ENCODE measurements at regions not wholly inside any gene's neighbourhood (a gene's known extent, or its start where the extent isn't known, plus 50 kb on each side); places are given as distances from the start of the nearest gene placed in this dataset.

GRCh38 chr9:88814577-88814976 is 176.7 kb upstream of the S1PR3 start:
- H3K4me3 ChIP-seq (ENCODE audit: control insufficient read depth, low read depth, low read length), result no peak overlapping the region
- TF ChIP-seq, protein P1, sequence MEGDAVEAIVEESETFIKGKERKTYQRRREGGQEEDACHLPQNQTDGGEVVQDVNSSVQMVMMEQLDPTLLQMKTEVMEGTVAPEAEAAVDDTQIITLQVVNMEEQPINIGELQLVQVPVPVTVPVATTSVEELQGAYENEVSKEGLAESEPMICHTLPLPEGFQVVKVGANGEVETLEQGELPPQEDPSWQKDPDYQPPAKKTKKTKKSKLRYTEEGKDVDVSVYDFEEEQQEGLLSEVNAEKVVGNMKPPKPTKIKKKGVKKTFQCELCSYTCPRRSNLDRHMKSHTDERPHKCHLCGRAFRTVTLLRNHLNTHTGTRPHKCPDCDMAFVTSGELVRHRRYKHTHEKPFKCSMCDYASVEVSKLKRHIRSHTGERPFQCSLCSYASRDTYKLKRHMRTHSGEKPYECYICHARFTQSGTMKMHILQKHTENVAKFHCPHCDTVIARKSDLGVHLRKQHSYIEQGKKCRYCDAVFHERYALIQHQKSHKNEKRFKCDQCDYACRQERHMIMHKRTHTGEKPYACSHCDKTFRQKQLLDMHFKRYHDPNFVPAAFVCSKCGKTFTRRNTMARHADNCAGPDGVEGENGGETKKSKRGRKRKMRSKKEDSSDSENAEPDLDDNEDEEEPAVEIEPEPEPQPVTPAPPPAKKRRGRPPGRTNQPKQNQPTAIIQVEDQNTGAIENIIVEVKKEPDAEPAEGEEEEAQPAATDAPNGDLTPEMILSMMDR (conservative IDR thresholded peaks at IDR 0.05; ENCODE audit: control insufficient read depth, insufficient read depth, low read depth, low read length), result no peak
- peak; percentile 92 for DNase-seq (ENCODE audit: low read depth)

DNA sequence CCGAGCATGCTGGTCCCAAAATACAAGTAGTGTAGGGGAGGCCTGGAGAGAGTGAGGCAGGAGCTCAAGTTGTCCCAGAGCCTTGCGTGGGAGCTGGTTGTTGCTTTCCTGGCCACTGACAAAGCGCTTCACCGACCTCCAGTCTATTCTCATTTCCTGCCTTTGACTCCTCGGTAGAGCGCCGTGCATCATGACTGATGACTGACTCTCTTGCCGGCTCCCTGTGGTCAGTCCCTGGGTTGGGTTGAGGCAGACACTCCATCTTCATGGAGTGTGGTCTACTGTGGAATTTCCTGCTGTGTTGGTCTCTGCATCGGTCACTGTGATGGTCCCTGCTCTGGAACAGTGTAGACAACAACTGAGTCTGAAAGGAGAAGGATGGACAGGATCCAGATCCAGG is 175.1 kb upstream of the S1PR3 start:
- H3K4me3 ChIP-seq (ENCODE audit: control insufficient read depth, low read depth, low read length), result no peak overlapping the region
- peak; percentile 74 for DNase-seq (ENCODE audit: low read depth)
- TF ChIP-seq, protein P1 (conservative IDR thresholded peaks at IDR 0.05; ENCODE audit: control insufficient read depth, insufficient read depth, low read depth, low read length), result no peak

DNA sequence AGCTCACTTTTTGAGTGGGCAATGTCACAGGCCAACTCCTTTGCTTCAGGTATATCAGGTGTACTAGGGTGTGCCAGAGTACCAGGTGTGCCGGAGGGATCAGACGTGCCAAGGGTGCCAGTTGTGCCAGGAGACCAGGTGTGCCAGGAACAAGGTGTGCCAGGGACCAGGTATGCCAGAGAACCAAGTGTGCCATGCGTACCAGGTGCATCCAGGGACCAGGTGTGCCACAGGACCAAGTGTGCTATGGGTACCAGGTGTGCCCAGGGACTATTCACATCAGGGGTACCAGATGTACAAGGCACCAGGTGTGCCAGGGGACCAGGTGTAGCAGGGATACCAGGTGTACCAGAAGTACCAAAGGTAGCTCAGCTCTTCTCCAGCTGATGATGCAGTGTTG is 174.7 kb upstream of the S1PR3 start:
- TF ChIP-seq, protein P1 (conservative IDR thresholded peaks at IDR 0.05; ENCODE audit: control insufficient read depth, insufficient read depth, low read depth, low read length), result no peak
- H3K4me3 ChIP-seq (ENCODE audit: control insufficient read depth, low read depth, low read length), result no peak overlapping the region
- DNase-seq (ENCODE audit: low read depth), result no peak

GRCh38 chr9:88817628-88818027 is 173.6 kb upstream of the S1PR3 start:
- TF ChIP-seq, protein P1 (conservative IDR thresholded peaks at IDR 0.05; ENCODE audit: control insufficient read depth, insufficient read depth, low read depth, low read length), result no peak
- H3K4me3 ChIP-seq (ENCODE audit: control insufficient read depth, low read depth, low read length), result no peak overlapping the region

DNA sequence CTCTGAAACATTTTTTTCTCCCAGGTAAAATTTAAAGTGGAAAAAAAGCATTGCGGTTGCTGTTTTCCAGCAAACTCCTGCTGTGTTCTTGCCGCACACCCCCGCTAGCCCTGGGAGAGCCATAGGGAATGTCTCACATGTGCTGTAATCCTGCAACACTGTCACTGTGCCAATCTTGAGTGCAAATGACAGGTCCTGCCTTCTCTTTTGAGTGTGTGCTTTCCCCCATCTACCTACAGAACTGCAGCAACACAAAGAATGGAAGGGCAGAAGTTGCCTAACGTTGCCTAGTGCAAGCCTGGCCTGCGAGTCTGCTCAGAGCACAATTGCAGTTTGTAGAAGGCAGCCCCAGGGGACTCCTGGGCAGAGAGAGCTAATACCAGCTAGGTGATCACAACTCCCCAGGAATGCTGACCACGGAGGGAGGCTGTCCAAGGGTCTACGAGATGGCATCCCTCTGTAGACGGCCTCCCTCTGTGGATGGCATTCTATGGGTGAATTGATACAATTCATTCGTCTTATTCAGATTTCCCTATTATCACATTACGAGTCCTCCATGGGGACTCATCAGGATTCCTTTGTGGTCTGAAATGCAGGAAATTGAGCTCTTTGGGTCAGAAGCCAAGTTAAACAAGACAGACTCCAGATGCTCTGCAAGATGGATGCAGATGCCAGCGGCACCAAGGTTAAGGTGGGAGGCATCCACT is 172.6 kb upstream of the S1PR3 start:
- no peak overlapping the region for H3K4me3 ChIP-seq (ENCODE audit: control insufficient read depth, low read depth, low read length)
- TF ChIP-seq, protein P1 (conservative IDR thresholded peaks at IDR 0.05; ENCODE audit: control insufficient read depth, insufficient read depth, low read depth, low read length), result no peak
- peak; percentile 87 for DNase-seq (ENCODE audit: low read depth)

More at GRCh38 chr9:88817628-88818027, 173.6 kb upstream of the S1PR3 start:
- DNase-seq (ENCODE audit: low read depth), result no peak

- TF ChIP-seq, protein P1 (conservative IDR thresholded peaks at IDR 0.05; ENCODE audit: control insufficient read depth, insufficient read depth, low read depth, low read length), result no peak
Measured at GRCh38 chr9:88819476-88819875, 171.8 kb upstream of the S1PR3 start.

More at GRCh38 chr9:88819476-88819875, 171.8 kb upstream of the S1PR3 start:
- H3K4me3 ChIP-seq (ENCODE audit: control insufficient read depth, low read depth, low read length), result no peak overlapping the region
- no peak for DNase-seq (ENCODE audit: low read depth)

All from fibroblast of mammary gland (primary cell).